WTC11 (cell line): ENCODE measurements at regions not wholly inside any gene's neighbourhood (a gene's known extent, or its start where the extent isn't known, plus 50 kb on each side); places are given as distances from the start of the nearest gene placed in this dataset.

Experiments
- ATAC-seq: fragments of 200-7000 bp; cut with Tn5 transposase; 2 replicates; pipeline ENCODE4 v1.10.0; 2021; ENCODE audit warnings: mild to moderate bottlenecking, moderate library complexity
- CTCF ChIA-PET: fragments of 300-600 bp; sonication (Branson Sonifier 250); formaldehyde crosslinking; loops from one replicate; lab custom pipeline; 2021; ENCODE audit warnings: antibody characterized with exemption; lab: Charles Lee
- POLR2A ChIA-PET: fragments of 350-600 bp; sonication (Branson Sonifier 250); formaldehyde crosslinking; loops from one replicate; lab custom pipeline; 2021; ENCODE audit warnings: antibody characterized with exemption; lab: Charles Lee
- DNase-seq: peaks from one replicate; pipeline ENCODE4 v3.0.0; 2021; ENCODE audit warnings: low spot score
- H3K27ac Mint-ChIP-seq: 2 replicates; pipeline ENCODE4 v1.8.0; 2021; ENCODE audit warnings: mixed read lengths
- H3K27me3 Mint-ChIP-seq: 2 replicates; pipeline ENCODE4 v1.8.0; 2021; ENCODE audit warnings: low read depth, mild to moderate bottlenecking, moderate library complexity, mixed read lengths
- H3K36me3 Mint-ChIP-seq: 2 replicates; pipeline ENCODE4 v1.8.0; 2021; ENCODE audit warnings: mixed read lengths
- H3K4me1 Mint-ChIP-seq: 2 replicates; pipeline ENCODE4 v1.8.0; 2022; ENCODE audit warnings: mixed read lengths
- H3K4me3 Mint-ChIP-seq: 2 replicates; pipeline ENCODE4 v1.8.0; 2021; ENCODE audit warnings: mild to moderate bottlenecking, moderate library complexity, mixed read lengths
- H3K9me3 Mint-ChIP-seq: 2 replicates; pipeline ENCODE4 v1.8.0; 2021; ENCODE audit warnings: mixed read lengths
- ELF4 ChIP-seq: sonication (generic); formaldehyde crosslinking; IDR thresholded peaks from 2 replicates; pipeline ENCODE4 v1.8.1; 2022; ENCODE audit warnings: low read depth, mild to moderate bottlenecking, moderate library complexity, missing genetic modification reagents
- ERG ChIP-seq: fragments of 250-450 bp; sonication (Bioruptor Pico); IDR thresholded peaks from 2 replicates; pipeline ENCODE4 v1.8.0; 2021; ENCODE audit warnings: mild to moderate bottlenecking
- GRHL2 ChIP-seq: fragments of 250-450 bp; sonication (Bioruptor Pico); IDR thresholded peaks from 2 replicates; pipeline ENCODE4 v1.8.0; 2022; ENCODE audit warnings: mild to moderate bottlenecking, moderate library complexity; ENCODE audit not compliant: insufficient replicate concordance, severe bottlenecking
- GTF2I ChIP-seq: fragments of 250-450 bp; sonication (Bioruptor Pico); conservative IDR thresholded peaks from 2 replicates; pipeline ENCODE4 v1.4.0; 2021; ENCODE audit warnings: mild to moderate bottlenecking
- HMGXB4 ChIP-seq: sonication (generic); formaldehyde crosslinking; IDR thresholded peaks from 2 replicates; pipeline ENCODE4 v1.8.1; 2023; ENCODE audit warnings: mild to moderate bottlenecking, moderate library complexity, missing genetic modification reagents
- NFE2L1 ChIP-seq: sonication (generic); formaldehyde crosslinking; IDR thresholded peaks from 2 replicates; pipeline ENCODE4 v1.8.1; 2023; ENCODE audit warnings: missing genetic modification reagents
- NFYB ChIP-seq: sonication (generic); formaldehyde crosslinking; conservative IDR thresholded peaks from 2 replicates; pipeline ENCODE4 v1.8.0; 2022; ENCODE audit warnings: low read depth, missing genetic modification reagents
- NR1H2 ChIP-seq: sonication (generic); formaldehyde crosslinking; IDR thresholded peaks from 2 replicates; pipeline ENCODE4 v1.9.0; 2021; ENCODE audit warnings: mild to moderate bottlenecking, moderate library complexity, missing genetic modification reagents
- NR3C1 ChIP-seq: sonication (generic); formaldehyde crosslinking; conservative IDR thresholded peaks from 2 replicates; pipeline ENCODE4 v1.8.1; 2023; ENCODE audit warnings: low read depth, mild to moderate bottlenecking, missing genetic modification reagents
- RORB ChIP-seq: fragments of 250-450 bp; sonication (Bioruptor Pico); IDR thresholded peaks from 2 replicates; pipeline ENCODE4 v1.9.0; 2021; ENCODE audit warnings: mild to moderate bottlenecking
- SP1 ChIP-seq: sonication (generic); formaldehyde crosslinking; conservative IDR thresholded peaks from 2 replicates; pipeline ENCODE4 v1.8.1; 2022; ENCODE audit warnings: missing genetic modification reagents
- STAT6 ChIP-seq: sonication (generic); formaldehyde crosslinking; conservative IDR thresholded peaks from 2 replicates; pipeline ENCODE4 v1.8.1; 2023; ENCODE audit warnings: mild to moderate bottlenecking, low read depth, missing genetic modification reagents, moderate library complexity
- USF1 ChIP-seq: sonication (generic); formaldehyde crosslinking; IDR thresholded peaks from 2 replicates; pipeline ENCODE4 v1.8.0; 2022; ENCODE audit warnings: mild to moderate bottlenecking, missing genetic modification reagents
- ZNF423 ChIP-seq: fragments of 250-450 bp; sonication (Bioruptor Pico); IDR thresholded peaks from 2 replicates; pipeline ENCODE4 v2.1.2; 2022; ENCODE audit warnings: mild to moderate bottlenecking, moderate library complexity
- ZNF425 ChIP-seq: fragments of 250-450 bp; sonication (Bioruptor Pico); conservative IDR thresholded peaks from 2 replicates; pipeline ENCODE4 v1.9.0; 2021; ENCODE audit warnings: mild to moderate bottlenecking

GRCh38 chr3:18679238-18679637 is 254.1 kb upstream of the SATB1 start:
- no peak for DNase-seq
- TF ChIP-seq NFYB (no peak), HMGXB4 (CRISPR knock-in tag) (no peak), GTF2I (no peak), USF1 (CRISPR knock-in tag) (no peak), SP1 (no peak), ZNF425 (no peak), ERG (no peak), ZNF423 (no peak), ELF4 (CRISPR knock-in tag) (no peak), GRHL2 (CRISPR knock-in tag) (no peak), RORB (CRISPR knock-in tag) (no peak), NFE2L1 (no peak)

GRCh38 chr3:18675197-18675596 is 250.1 kb upstream of the SATB1 start:
- H3K4me1 Mint-ChIP-seq = peaks cover 10% of the 10 kb centered on the region
- CTCF ChIA-PET = no interaction called here
- DNase-seq (no peak), ATAC-seq (no peak)
- no peak overlapping the region for H3K27ac Mint-ChIP-seq
- no peak overlapping the region for H3K4me3 Mint-ChIP-seq
- no peaks in the 10 kb centered on the region; the same call in 1 of the 2 replicates for H3K27me3 Mint-ChIP-seq
- POLR2A ChIA-PET = no interaction called here
- no peaks in the 10 kb centered on the region for H3K9me3 Mint-ChIP-seq
- H3K36me3 Mint-ChIP-seq = no peaks in the 10 kb centered on the region
- TF ChIP-seq ZNF425 (no peak), NR3C1 (no peak), STAT6 (CRISPR knock-in tag) (no peak), NR1H2 (CRISPR knock-in tag) (no peak)

More at GRCh38 chr3:18679238-18679637, 254.1 kb upstream of the SATB1 start:
- ChIA-PET POLR2A (no interaction called here), CTCF (no interaction called here)
- Mint-ChIP-seq H3K4me3 (no peak overlapping the region), H3K4me1 (no peaks in the 10 kb centered on the region), H3K9me3 (peaks cover 16% of the 10 kb centered on the region), H3K27ac (no peak overlapping the region), H3K36me3 (peaks cover 6% of the 10 kb centered on the region), H3K27me3 (no peaks in the 10 kb centered on the region; the same call in 1 of the 2 replicates)
- ATAC-seq = no peak
